Bronchial epithelial cell (primary cell): ENCODE measurements at regions not wholly inside any gene's neighbourhood (a gene's known extent, or its start where the extent isn't known, plus 50 kb on each side); places are given as distances from the start of the nearest gene placed in this dataset.

Experiments used
- DNase-seq: peaks from one replicate; pipeline ENCODE4 v3.0.0-alpha.2; 2010; ENCODE audit warnings: low read depth
- FAIRE-seq: peaks from 2 replicates; lab custom pipeline; 2011; peaks lifted over from hg19 to GRCh38; lab: Jason Lieb, UNC
- H3K27me3 ChIP-seq: 2 replicates; pipeline ENCODE4 v1.5.1; 2011; ENCODE audit warnings: low read length; ENCODE audit not compliant: control insufficient read depth, insufficient read depth
- H3K36me3 ChIP-seq: 2 replicates; pipeline ENCODE4 v1.5.1; 2011; ENCODE audit warnings: low read length; ENCODE audit not compliant: control insufficient read depth, insufficient read depth
- H3K4me3 ChIP-seq: 2 replicates; pipeline ENCODE4 v1.5.1; 2011; ENCODE audit warnings: mild to moderate bottlenecking, low read depth, low read length, control low read depth
- TF ChIP-seq, protein P1 (sequence below): IDR thresholded peaks from 2 replicates; pipeline ENCODE4 v1.5.1; 2011; ENCODE audit warnings: mild to moderate bottlenecking, moderate library complexity, low read length, control low read depth, inconsistent platforms; ENCODE audit not compliant: insufficient read depth, severe bottlenecking

DNA sequence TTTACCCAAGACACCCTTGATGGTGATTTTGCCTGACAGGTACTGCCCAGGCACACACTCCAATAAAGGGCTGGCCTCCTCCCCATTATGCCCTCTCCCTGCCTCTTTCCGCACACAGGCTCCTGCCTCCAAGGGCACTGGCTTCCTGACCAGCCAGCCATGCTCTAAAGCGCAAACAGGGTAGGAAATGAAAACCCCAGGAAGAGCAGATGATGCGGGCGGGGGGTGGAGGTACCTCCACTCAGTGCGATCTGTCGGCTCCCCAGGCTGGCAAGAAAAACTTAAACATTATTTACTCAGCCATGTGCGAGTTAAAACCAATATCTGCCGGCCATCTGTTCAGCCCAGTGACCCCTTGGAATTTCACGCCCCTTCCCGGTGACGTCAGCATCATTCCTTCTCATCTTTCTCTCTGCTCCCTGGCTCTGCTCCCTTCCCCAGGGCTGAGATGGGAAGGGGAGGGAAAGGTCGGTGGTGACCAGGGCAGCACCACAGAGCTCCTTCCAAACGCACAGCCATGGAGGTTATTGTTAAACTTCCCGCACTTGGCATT is 262.5 kb downstream of the CBLN1 start:
- H3K4me3 ChIP-seq: no peak overlapping the region
- DNase-seq (no peak), FAIRE-seq (no peak)
- H3K36me3 ChIP-seq: no peaks in the 10 kb centered on the region
- TF ChIP-seq, protein P1, sequence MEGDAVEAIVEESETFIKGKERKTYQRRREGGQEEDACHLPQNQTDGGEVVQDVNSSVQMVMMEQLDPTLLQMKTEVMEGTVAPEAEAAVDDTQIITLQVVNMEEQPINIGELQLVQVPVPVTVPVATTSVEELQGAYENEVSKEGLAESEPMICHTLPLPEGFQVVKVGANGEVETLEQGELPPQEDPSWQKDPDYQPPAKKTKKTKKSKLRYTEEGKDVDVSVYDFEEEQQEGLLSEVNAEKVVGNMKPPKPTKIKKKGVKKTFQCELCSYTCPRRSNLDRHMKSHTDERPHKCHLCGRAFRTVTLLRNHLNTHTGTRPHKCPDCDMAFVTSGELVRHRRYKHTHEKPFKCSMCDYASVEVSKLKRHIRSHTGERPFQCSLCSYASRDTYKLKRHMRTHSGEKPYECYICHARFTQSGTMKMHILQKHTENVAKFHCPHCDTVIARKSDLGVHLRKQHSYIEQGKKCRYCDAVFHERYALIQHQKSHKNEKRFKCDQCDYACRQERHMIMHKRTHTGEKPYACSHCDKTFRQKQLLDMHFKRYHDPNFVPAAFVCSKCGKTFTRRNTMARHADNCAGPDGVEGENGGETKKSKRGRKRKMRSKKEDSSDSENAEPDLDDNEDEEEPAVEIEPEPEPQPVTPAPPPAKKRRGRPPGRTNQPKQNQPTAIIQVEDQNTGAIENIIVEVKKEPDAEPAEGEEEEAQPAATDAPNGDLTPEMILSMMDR: no peak
- no peaks in the 10 kb centered on the region for H3K27me3 ChIP-seq

DNA sequence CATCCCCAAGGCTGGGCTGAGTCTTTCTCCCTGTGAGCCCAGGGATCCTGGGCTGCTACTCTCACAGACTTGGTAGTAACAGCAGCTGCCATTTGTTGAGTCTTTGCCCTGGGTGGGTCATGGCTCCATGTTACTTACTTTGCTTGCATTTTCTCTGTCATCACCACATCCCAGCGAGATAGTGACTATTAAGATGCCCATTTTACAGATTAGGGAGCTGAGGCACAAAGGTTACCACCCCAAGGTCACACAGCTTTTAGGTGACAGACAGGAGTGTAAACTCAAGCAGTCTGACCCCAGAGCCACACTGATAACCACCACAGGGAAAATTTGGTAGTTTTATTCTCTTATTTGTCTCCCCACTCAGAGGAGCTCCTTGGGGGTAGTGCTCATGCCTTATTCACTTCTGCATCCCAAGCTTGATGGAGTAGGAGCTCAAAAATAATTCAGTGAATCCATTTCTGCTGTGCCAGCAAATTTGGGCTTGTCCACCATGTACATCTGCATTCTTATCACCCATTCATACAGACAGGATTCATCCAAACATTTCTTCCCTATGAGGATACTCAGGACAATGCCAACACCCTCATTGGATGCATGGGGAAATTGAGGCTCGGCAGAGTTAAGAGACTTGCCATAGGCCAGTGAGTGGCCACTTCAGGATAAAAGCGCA is 263.2 kb downstream of the CBLN1 start:
- no peak for DNase-seq
- no peak overlapping the region for H3K4me3 ChIP-seq
- FAIRE-seq: no peak
- H3K36me3 ChIP-seq: no peaks in the 10 kb centered on the region
- H3K27me3 ChIP-seq: no peaks in the 10 kb centered on the region
- TF ChIP-seq, protein P1: no peak

DNA sequence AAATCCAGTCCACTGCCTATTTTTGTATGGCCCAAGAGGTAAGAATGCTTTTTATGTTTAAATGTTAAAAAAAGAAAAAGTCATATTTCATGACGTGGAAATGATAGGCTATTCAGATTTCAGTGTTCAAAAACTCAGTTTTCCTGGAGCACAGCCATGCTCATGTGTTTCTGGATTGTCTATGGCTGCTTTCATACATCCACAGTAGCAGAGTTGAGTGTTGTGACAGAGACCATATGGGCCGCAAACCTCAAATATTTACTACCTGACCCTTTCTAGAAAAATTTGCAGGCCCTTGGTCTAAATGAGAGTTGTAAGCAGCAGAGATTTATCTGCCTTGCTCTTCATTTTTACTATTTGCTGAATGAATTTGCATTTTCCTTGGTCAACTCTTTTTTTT is 264.1 kb downstream of the CBLN1 start:
- Histone ChIP-seq H3K4me3 (no peak overlapping the region), H3K36me3 (no peaks in the 10 kb centered on the region), H3K27me3 (no peaks in the 10 kb centered on the region)
- TF ChIP-seq, protein P1: no peak
- FAIRE-seq: no peak
- DNase-seq: no peak

DNA sequence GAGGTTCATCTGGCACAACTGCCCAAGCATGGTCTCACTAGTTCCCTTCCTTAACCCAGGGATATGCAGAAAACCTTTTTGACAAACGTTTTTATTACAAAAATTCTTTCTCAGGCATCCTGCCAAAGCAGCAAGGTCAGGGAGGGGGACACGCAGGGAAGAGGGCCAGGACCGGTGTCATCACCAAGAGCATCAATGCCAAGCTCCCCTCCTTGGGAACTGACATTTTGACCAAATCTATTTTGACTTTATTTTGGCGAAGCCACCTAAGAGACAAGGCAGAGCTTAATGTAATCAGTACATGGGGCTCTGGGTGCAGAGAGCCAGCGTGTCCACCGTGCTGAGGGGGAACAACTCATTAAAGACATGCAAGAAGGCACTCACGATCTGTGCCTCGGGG is 265.2 kb downstream of the CBLN1 start:
- no peak for DNase-seq
- FAIRE-seq: no peak
- no peaks in the 10 kb centered on the region for H3K27me3 ChIP-seq
- no peaks in the 10 kb centered on the region for H3K36me3 ChIP-seq
- H3K4me3 ChIP-seq: no peak overlapping the region
- TF ChIP-seq, protein P1: no peak

DNA sequence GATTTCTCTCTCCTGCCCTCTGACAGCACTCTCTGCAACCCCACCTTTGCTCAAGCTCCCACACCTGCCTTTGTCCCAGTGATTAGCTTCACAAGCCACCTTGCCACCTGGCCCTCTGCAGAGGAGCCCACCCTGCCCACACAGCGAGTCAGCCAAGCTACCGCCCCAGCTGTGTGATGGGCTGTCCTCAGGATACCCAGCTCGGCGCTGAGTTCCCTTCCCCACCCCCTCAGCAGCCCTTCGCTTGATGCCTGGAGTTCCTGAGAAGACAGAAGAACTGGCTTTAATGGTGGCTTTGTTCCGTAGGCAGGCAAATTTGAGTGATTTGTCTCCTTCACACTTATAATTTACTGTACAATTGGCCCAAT is 266.4 kb downstream of the CBLN1 start:
- Histone ChIP-seq H3K36me3 (no peaks in the 10 kb centered on the region), H3K27me3 (no peaks in the 10 kb centered on the region), H3K4me3 (no peak overlapping the region)
- no peak for DNase-seq
- no peak for FAIRE-seq
- TF ChIP-seq, protein P1: no peak
